Neural progenitor cell (in vitro differentiated cells): ENCODE measurements at regions not wholly inside any gene's neighbourhood (a gene's known extent, or its start where the extent isn't known, plus 50 kb on each side); places are given as distances from the start of the nearest gene placed in this dataset.

ENCODE experiments used
- EZH2 ChIP-seq: fragments of 200-600 bp; sonication (generic); IDR thresholded peaks from 2 replicates; pipeline ENCODE4 v1.6.1; 2017; ENCODE audit warnings: antibody characterized with exemption, mild to moderate bottlenecking, moderate library complexity
- TF ChIP-seq, protein P1 (sequence below): fragments of 200-600 bp; sonication (generic); IDR thresholded peaks from 2 replicates; pipeline ENCODE4 v1.5.1; 2017; ENCODE audit warnings: antibody characterized with exemption, mild to moderate bottlenecking

DNA sequence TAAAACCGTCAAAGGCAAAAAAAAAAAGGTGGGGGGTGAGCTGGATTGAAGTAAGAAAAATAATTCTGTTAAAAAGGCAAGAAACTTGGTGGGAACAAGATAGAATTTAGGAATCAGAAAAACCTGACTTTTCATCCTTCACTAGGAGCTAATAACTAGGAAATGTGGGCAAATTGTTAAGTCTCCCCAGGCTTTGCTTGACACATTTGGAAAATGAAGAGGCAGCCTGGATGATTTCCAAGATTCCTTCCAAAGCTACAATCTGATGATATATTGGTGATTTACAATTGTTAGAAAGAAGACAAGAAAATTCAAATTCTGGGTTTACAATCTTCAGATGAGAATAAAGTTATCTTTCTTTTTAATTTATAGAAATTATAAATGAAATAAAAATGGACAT is 1062.5 kb downstream of the ADGRL3 start:
- TF ChIP-seq, protein P1, sequence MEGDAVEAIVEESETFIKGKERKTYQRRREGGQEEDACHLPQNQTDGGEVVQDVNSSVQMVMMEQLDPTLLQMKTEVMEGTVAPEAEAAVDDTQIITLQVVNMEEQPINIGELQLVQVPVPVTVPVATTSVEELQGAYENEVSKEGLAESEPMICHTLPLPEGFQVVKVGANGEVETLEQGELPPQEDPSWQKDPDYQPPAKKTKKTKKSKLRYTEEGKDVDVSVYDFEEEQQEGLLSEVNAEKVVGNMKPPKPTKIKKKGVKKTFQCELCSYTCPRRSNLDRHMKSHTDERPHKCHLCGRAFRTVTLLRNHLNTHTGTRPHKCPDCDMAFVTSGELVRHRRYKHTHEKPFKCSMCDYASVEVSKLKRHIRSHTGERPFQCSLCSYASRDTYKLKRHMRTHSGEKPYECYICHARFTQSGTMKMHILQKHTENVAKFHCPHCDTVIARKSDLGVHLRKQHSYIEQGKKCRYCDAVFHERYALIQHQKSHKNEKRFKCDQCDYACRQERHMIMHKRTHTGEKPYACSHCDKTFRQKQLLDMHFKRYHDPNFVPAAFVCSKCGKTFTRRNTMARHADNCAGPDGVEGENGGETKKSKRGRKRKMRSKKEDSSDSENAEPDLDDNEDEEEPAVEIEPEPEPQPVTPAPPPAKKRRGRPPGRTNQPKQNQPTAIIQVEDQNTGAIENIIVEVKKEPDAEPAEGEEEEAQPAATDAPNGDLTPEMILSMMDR, result no peak
- TF ChIP-seq EZH2, result no peak
